ENCODE measurements at regions not wholly inside any gene's neighbourhood (a gene's known extent, or its start where the extent isn't known, plus 50 kb on each side); places are given as distances from the start of the nearest gene placed in this dataset.

DNA sequence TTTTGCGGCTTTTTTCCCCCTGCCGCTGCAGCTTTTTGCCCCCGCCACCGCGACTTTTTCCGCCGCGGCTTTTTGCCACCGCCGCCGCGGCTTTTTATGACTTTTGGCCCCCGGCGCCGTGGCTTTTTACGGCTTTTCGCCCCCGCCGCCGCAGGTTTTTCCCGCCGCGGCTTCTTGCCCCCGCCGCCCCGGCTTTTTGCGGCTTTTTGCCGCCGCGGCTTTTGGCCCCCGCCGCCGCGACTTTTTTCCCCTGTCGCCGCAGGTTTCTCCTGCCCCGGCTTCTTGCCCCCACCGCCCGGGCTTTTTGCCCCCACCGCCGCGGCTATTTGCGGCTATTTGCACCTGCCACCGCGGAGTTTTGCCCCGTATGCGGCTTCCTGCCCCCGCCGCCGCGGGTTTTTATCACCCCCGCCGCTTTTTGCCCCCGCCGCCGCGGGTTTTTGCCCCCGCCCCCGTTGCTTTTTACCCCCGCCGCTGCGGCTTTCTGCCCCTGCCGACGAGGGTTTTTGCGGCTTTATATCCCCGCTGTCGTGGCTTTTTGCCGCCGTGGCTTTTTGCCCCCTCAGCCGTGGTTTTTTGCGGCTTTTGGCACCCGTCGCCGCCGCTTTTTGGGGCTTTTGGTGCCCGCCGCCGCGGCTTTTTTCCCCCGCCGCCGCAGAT lies 2750.9 kb downstream of the RPIA start:
- TF ChIP-seq, protein P1, sequence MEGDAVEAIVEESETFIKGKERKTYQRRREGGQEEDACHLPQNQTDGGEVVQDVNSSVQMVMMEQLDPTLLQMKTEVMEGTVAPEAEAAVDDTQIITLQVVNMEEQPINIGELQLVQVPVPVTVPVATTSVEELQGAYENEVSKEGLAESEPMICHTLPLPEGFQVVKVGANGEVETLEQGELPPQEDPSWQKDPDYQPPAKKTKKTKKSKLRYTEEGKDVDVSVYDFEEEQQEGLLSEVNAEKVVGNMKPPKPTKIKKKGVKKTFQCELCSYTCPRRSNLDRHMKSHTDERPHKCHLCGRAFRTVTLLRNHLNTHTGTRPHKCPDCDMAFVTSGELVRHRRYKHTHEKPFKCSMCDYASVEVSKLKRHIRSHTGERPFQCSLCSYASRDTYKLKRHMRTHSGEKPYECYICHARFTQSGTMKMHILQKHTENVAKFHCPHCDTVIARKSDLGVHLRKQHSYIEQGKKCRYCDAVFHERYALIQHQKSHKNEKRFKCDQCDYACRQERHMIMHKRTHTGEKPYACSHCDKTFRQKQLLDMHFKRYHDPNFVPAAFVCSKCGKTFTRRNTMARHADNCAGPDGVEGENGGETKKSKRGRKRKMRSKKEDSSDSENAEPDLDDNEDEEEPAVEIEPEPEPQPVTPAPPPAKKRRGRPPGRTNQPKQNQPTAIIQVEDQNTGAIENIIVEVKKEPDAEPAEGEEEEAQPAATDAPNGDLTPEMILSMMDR (IDR thresholded peaks at IDR 0.05), result no peak
- no peak for TF ChIP-seq ZFX (IDR thresholded peaks at IDR 0.05; ENCODE audit: borderline replicate concordance)
